ENCODE measurements at regions not wholly inside any gene's neighbourhood (a gene's known extent, or its start where the extent isn't known, plus 50 kb on each side); places are given as distances from the start of the nearest gene placed in this dataset.
"Not testable (repeated sequence)": the region's sequence is repeated elsewhere in the genome, so short reads cannot be mapped to it uniquely, and the experiment has no call there.

GRCh38 chr18:38284972-38285371 is 719.4 kb upstream of the CELF4 start:
- no peak for DNase-seq (ENCODE audit: low spot score)

GRCh38 chr18:38263066-38263465 is 697.5 kb upstream of the CELF4 start:
- DNase-seq (ENCODE audit: low spot score) = no peak

GRCh38 chr18:38262661-38263060 is 697.1 kb upstream of the CELF4 start:
- no peak for DNase-seq (ENCODE audit: low spot score)

GRCh38 chr18:38257661-38258060 is 692.1 kb upstream of the CELF4 start:
- no peak for DNase-seq (ENCODE audit: low spot score)

- DNase-seq (ENCODE audit: low spot score) = no peak
Measured at GRCh38 chr18:38256366-38256765, 690.8 kb upstream of the CELF4 start.

- no peak for DNase-seq (ENCODE audit: low spot score)
Measured at GRCh38 chr18:38250971-38251370, 685.4 kb upstream of the CELF4 start.

GRCh38 chr18:38244480-38244879 is 678.9 kb upstream of the CELF4 start:
- no peak for DNase-seq (ENCODE audit: low spot score)

- no peak for DNase-seq (ENCODE audit: low spot score)
Measured at GRCh38 chr18:38243291-38243690, 677.7 kb upstream of the CELF4 start.

- DNase-seq (ENCODE audit: low spot score) = no peak
Measured at GRCh38 chr18:38241736-38242135, 676.1 kb upstream of the CELF4 start.

- no peak for DNase-seq (ENCODE audit: low spot score)
Measured at GRCh38 chr18:38241216-38241615, 675.6 kb upstream of the CELF4 start.

- no peak for DNase-seq (ENCODE audit: low spot score)
Measured at GRCh38 chr18:38239606-38240005, 674.0 kb upstream of the CELF4 start.

GRCh38 chr18:38237796-38238195 is 672.2 kb upstream of the CELF4 start:
- no peak for DNase-seq (ENCODE audit: low spot score)

GRCh38 chr18:38221476-38222100 is 656.0 kb upstream of the CELF4 start:
- no peak for DNase-seq (ENCODE audit: low spot score)

- no peak for DNase-seq (ENCODE audit: low spot score)
Measured at GRCh38 chr18:38198956-38199355, 633.4 kb upstream of the CELF4 start.

- DNase-seq (ENCODE audit: low spot score) = no peak
Measured at GRCh38 chr18:38198526-38198925, 632.9 kb upstream of the CELF4 start.

- DNase-seq (ENCODE audit: low spot score) = no peak
Measured at GRCh38 chr18:38186491-38186890, 620.9 kb upstream of the CELF4 start.

- DNase-seq (ENCODE audit: low spot score) = no peak
Measured at GRCh38 chr18:38174594-38174993, 609.0 kb upstream of the CELF4 start.

- no peak for DNase-seq (ENCODE audit: low spot score)
Measured at GRCh38 chr18:38174173-38174572, 608.6 kb upstream of the CELF4 start.

GRCh38 chr18:38170845-38171244 is 605.2 kb upstream of the CELF4 start:
- no peak for DNase-seq (ENCODE audit: low spot score)

GRCh38 chr18:38167623-38168022 is 602.0 kb upstream of the CELF4 start:
- DNase-seq (ENCODE audit: low spot score) = no peak

GRCh38 chr18:38153116-38153515 is 587.5 kb upstream of the CELF4 start:
- DNase-seq (ENCODE audit: low spot score) = not testable (repeated sequence)

- no peak for DNase-seq (ENCODE audit: low spot score)
Measured at GRCh38 chr18:38116716-38117115, 551.1 kb upstream of the CELF4 start.

GRCh38 chr18:38115201-38115600 is 549.6 kb upstream of the CELF4 start:
- no peak for DNase-seq (ENCODE audit: low spot score)

- no peak for DNase-seq (ENCODE audit: low spot score)
Measured at GRCh38 chr18:38087538-38087937, 521.9 kb upstream of the CELF4 start.

- no peak for DNase-seq (ENCODE audit: low spot score)
Measured at GRCh38 chr18:38081516-38081915, 515.9 kb upstream of the CELF4 start.
